ENCODE measurements at regions not wholly inside any gene's neighbourhood (a gene's known extent, or its start where the extent isn't known, plus 50 kb on each side); places are given as distances from the start of the nearest gene placed in this dataset.

DNA sequence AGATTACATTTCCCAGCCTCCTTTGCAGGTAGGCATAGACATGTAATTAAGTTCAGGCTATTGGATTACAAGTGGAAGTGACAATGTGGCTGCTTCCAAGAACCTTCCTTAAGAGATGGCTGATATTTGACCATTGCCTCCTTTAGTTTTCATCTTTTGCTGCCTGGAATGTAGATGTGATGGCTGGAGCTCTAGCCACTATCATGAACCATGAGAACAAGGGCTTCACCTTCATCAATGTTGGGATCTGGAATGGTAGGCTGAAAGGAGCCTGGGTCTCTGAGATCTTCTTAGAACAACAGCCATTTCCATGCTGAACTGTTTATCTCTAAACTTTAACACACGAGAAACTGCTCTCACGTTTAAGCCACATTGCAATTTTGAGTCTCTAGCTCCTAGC, 158.7 kb upstream of the ATP6AP2 start:
- Histone ChIP-seq H3K4me3 (no peak overlapping the region), H3K9me3 (peaks cover 0 to 18% (median 0%) of the 10 kb centered on the region in 4 donors), H3K4me1 (no peaks in the 10 kb centered on the region), H3K36me3 (no peaks in the 10 kb centered on the region), H3K27me3 (no peaks in the 10 kb centered on the region), H3K27ac (replicated peaks in 1 of 4) (no peak overlapping the region)
- intact Hi-C loops (cut with DNase I), result no loop called here
- TF ChIP-seq CTCF (IDR thresholded peaks at IDR 0.05), result no peak
- TF ChIP-seq POLR2AphosphoS5 (IDR thresholded peaks at IDR 0.05), result no peak
- no peak for TF ChIP-seq EP300 (IDR thresholded peaks at IDR 0.05)
- TF ChIP-seq POLR2A (IDR thresholded peaks at IDR 0.05; ENCODE audit: low read depth), result no peak
- WGBS, result 91% methylated on average over 2 of the region's 2 CpGs
- no peak for DNase-seq (ENCODE audit: extremely low spot score)

GRCh38 chrX:40420899-40421729, 159.7 kb upstream of the ATP6AP2 start:
- WGBS, result 83% methylated on average over 9 of the region's 9 CpGs
- Histone ChIP-seq H3K27ac (replicated peaks in 1 of 4) (no peak overlapping the region), H3K27me3 (no peaks in the 10 kb centered on the region), H3K36me3 (no peaks in the 10 kb centered on the region), H3K4me1 (no peaks in the 10 kb centered on the region), H3K9me3 (peaks cover 0 to 18% (median 0%) of the 10 kb centered on the region in 4 donors), H3K4me3 (no peak overlapping the region)
- no peak for DNase-seq (ENCODE audit: extremely low spot score)
- TF ChIP-seq CTCF (IDR thresholded peaks at IDR 0.05), result no peak
- TF ChIP-seq POLR2A (IDR thresholded peaks at IDR 0.05; ENCODE audit: low read depth), result no peak
- TF ChIP-seq EP300 (IDR thresholded peaks at IDR 0.05), result no peak
- no peak for TF ChIP-seq POLR2AphosphoS5 (IDR thresholded peaks at IDR 0.05)
- intact Hi-C loops (cut with DNase I), result no loop called here

DNA sequence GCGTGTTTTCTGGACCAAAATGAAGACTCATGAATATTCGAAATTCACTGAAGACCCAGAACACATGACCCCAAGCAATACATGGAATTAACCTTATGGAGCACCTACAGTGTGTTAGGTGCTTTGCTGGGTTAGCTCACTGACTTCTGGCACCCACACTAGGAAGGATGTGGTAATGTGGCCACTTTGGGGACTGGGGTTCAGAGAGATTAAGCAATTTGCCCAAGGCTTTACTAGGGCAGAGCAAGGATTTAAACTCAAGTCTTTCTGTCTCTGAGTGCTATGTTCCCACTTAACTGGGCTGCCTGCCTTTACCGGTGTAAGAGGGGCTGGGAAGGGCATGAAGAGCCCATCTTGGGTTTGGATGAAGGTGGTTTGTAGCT, 162.0 kb upstream of the ATP6AP2 start:
- intact Hi-C loops (cut with DNase I), result no loop called here
- WGBS, result 75% methylated on average over 3 of the region's 3 CpGs
- H3K4me1 ChIP-seq, result no peaks in the 10 kb centered on the region
- no peak for DNase-seq (ENCODE audit: extremely low spot score)
- no peak for TF ChIP-seq POLR2A (IDR thresholded peaks at IDR 0.05; ENCODE audit: low read depth)
- TF ChIP-seq POLR2AphosphoS5 (IDR thresholded peaks at IDR 0.05), result no peak
- no peak for TF ChIP-seq CTCF (IDR thresholded peaks at IDR 0.05)
- TF ChIP-seq EP300 (IDR thresholded peaks at IDR 0.05), result no peak
- H3K4me3 ChIP-seq, result no peak overlapping the region
- H3K27ac ChIP-seq (replicated peaks in 1 of 4), result no peak overlapping the region
- H3K9me3 ChIP-seq, result peaks cover 0 to 13% (median 0%) of the 10 kb centered on the region in 4 donors
- no peaks in the 10 kb centered on the region for H3K27me3 ChIP-seq
- no peaks in the 10 kb centered on the region for H3K36me3 ChIP-seq

DNA sequence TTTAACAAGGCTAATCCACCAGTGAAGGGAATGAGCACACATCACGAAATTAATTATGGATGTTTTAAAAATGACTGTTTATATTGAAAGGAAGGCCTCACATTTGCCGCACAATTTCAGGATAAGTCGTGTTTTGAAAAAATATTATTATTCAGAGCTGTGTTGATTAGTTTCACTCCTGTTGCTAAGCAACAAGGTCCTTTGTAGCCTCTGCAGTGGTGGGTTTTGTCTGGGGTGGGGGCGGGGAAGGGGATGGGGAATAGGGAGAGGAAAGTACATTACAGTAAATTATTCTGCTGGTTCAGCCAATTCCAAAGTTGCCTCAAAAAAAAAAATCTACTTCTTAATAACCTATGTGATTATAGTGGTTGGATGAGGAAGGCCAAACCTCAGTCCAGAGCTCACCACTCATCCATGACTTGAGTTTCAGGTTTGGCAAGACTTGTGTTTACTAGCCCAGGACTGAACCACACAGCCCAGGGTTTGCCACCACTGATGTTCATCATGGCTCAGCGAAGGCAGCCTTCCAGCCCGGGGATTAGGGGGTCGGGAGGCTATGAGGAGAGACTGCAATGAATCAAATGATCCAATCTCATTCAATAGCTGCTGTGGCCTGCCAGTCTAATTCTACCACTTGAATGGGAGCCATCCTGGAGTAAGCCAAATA, 162.5 kb upstream of the ATP6AP2 start:
- no peak overlapping the region for H3K4me3 ChIP-seq
- 77% methylated on average over 7 of the region's 7 CpGs for WGBS
- no peaks in the 10 kb centered on the region for H3K36me3 ChIP-seq
- no peak for TF ChIP-seq POLR2AphosphoS5 (IDR thresholded peaks at IDR 0.05)
- intact Hi-C loops (cut with DNase I), result no loop called here
- H3K27ac ChIP-seq (replicated peaks in 1 of 4), result no peak overlapping the region
- H3K4me1 ChIP-seq, result no peaks in the 10 kb centered on the region
- peaks cover 0 to 13% (median 0%) of the 10 kb centered on the region in 4 donors for H3K9me3 ChIP-seq
- H3K27me3 ChIP-seq, result no peaks in the 10 kb centered on the region
- no peak for DNase-seq (ENCODE audit: extremely low spot score)

- intact Hi-C loops (cut with DNase I), result no loop called here
- TF ChIP-seq POLR2A (IDR thresholded peaks at IDR 0.05; ENCODE audit: low read depth) (no peak), POLR2AphosphoS5 (IDR thresholded peaks at IDR 0.05) (no peak)
- H3K36me3 ChIP-seq, result no peaks in the 10 kb centered on the region
- H3K4me3 ChIP-seq, result no peak overlapping the region
- no peaks in the 10 kb centered on the region for H3K4me1 ChIP-seq
- DNase-seq (ENCODE audit: extremely low spot score), result no peak
- WGBS, result 75% methylated on average over 4 of the region's 4 CpGs
- peaks cover 0 to under 1% (median 0%) of the 10 kb centered on the region in 4 donors for H3K9me3 ChIP-seq
- no peak overlapping the region for H3K27ac ChIP-seq (replicated peaks in 1 of 4)
- no peaks in the 10 kb centered on the region for H3K27me3 ChIP-seq
Observed at GRCh38 chrX:40415675-40416074, 165.1 kb upstream of the ATP6AP2 start.

Measured in esophagus muscularis mucosa (tissue), 4 donors.